NCI-H524 treated with DMSO at 0.1 percent for 48 hours (cell line): ENCODE measurements at regions not wholly inside any gene's neighbourhood (a gene's known extent, or its start where the extent isn't known, plus 50 kb on each side); places are given as distances from the start of the nearest gene placed in this dataset.

Experiments used
- DNase-seq: peaks from one replicate; lab custom pipeline; 2025; lab: John Stamatoyannopoulos, UW

DNA sequence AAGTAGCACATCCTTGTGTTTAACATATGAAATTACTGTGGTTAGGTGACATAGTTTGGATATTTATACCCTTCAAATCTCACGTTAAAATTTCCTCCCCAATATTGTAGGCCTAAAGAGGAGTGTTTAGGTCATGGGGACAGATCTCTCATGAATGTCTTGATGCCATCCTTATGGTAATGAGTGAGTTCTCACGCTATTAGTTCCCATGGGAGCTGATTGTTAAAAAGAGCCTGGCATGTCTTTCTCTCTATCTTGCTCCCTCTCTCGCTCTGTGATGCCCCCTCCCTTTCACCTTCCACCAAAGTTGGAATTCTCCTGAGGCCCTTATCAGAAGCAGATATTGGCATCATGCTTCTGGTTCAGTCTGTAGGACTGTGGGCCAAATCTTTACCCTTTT lies 660.1 kb downstream of the ADCYAP1 start:
- no peak for DNase-seq

DNA sequence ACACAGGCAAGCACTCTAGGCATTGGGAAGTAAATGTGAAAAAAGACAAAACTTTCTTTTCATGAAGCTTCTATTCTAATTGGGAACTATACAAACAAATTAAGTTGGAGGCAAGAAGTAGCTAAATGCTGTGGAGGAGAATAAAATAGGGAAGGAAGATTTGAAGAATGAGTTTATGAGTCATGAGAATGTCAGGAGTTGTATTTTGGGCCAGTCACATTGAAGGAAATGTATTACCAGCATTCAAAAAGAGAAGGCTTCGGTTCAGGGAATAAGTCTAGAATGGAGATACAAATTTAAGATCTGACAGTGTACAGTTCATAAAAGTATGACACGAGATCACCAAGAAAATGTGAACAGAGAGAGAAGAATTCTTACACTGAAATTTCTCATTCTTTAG lies 666.5 kb downstream of the ADCYAP1 start:
- DNase-seq: no peak

DNA sequence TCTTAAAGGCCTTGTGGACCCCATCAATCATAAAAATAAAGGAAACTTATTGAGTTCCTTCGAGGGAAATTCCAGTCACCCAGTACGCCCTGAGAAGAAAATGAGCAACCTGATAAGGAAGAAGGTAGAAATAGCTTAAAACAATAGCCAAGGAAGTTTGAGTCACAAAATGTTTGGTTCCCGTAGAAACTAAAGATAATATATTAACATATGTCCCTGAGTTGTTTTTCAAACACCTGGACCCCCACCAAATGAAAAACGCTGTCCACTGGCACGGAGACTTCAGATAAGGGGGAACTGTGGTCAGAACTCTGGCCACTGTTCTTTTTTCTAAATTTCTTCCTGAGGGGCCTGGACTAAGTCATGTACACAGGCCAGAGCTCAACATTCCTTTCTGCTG lies 669.1 kb downstream of the ADCYAP1 start:
- DNase-seq: no peak

DNA sequence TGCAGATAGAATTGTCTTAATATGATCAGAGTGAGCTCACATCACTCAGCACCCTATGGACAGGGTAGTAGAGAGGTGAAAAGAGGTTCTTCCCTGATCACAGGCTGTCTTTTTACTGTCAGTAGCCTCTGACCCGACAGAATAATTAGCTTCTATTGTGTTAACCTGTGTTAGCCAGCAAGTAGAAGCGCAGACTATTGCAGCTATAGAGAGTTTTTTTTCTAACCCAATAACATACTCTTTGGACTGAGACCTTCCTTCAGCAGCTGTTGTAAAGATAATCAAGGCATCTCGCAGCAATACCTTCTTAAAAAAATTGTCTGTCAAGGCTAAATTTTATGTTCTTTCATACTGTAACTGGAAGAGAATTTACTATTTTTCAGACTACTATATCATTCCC lies 670.4 kb downstream of the ADCYAP1 start:
- DNase-seq: no peak

DNA sequence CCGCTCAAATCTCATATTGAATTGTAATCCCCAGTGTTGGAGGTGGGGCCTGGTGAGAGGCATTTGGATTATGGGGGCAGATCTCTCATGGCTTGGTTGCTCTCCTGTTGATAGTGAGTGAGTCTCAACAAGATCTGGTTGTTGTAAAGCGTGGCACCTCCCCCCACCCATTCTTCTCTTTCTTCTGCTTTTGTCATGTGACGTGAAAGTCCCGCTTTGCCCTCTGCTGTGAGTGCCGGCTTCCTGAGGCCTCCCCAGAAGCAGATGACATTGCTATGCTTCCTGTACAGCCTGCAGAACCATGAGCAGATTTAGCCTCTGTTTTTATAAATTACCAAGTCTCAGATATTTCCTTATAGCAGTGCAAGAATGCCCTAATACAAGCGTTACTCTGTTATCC lies 673.8 kb downstream of the ADCYAP1 start:
- DNase-seq: no peak

DNA sequence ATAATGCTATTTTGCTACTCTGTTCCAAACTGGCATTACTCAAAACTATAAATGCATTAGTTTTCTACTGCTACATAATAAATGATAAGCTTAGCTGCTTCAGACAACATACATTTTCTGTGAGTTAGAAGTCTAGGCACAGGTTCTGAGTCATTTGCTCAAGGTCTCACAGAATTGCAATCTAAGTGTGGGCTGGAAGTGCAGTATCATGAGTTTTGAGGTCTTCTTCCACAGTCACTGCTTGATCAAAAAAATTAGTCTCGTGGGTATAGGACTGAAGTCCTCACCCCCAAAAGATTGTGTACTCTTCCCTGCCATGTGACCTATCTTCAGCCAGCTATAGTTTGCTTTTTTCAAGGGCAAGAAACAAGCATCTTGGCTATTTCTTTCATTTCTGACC lies 676.9 kb downstream of the ADCYAP1 start:
- DNase-seq: no peak

DNA sequence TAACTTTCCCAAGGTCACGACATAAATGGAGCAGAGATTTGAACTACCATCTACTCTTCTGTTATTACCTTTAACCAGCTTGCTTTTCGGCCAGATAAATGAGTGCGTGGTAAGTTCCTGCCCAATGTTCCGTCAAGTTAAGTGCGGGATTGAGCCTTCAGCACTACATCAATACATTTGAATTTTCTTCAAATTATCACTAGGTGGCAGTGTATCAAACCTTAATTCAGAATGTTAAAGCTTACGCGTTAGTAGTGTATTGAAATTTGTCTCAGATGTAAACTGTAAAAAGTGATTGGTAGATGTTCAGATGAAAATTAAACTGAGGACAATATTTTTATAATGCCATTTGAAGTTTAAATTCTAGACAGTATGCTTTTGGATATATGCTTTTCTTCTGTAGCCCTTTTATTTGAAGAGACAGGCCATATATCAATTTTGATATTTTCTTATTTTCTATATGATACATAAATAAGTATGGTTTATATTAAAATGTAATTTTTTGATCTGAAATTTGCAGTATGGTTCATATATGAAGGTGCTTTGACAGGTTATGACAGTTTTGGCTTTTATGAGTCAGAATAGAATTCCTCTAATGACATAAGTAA lies 681.3 kb downstream of the ADCYAP1 start:
- no peak for DNase-seq

DNA sequence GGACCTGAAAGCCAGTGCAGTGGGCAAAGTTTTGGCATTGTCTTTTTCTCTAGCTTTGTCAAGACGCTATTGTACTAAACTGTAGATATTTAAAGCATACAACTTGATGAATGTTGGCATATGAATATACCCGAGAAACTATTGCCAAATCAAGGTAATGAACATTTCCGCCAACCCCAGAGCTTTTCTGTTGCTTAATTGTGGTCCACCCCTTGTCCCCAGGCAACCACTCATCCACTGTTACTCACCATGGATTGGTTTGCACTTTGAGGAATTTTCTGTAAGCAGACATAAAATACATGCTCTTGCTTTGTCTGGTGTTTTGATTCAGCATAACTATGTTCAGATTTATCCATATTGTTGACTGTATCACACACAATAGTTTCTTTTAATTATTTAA lies 688.4 kb downstream of the ADCYAP1 start:
- no peak for DNase-seq

DNA sequence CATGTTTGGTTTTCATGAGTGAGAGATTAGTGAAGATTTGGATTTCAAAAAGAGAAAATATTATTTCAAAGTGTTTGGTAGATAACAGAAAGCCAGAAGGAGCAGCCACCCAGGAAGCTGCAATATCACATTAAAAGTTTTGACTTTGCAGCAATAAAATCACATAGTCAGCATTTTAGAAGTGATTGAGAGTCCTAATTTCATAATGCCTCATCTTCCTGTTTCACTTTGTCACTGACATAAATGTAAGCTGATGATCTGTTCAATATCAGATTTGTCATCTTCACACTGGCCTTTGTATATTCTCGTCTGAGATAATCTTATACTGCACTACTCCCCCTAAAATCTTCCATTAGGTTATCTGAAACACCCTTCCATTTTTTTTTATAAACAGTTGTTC lies 690.5 kb downstream of the ADCYAP1 start:
- DNase-seq: no peak

DNA sequence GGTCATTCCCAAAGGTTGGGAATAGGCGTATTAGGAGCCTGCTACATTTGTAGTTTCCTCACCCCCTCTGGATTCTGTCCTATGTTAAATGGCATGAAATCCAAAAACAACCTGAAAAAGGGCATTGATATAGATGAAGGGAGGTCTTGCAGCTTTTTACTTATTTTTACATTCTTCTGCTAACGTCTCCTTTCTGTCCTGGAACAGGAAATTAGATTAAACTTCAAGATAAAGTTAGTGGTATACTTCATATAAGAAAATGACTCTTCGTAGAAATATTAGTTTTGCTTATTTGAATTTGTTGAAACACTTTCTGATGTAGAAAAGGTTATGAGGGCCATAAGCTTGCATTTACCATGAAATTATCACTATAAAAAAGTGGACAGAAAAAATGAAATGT lies 694.5 kb downstream of the ADCYAP1 start:
- no peak for DNase-seq

DNA sequence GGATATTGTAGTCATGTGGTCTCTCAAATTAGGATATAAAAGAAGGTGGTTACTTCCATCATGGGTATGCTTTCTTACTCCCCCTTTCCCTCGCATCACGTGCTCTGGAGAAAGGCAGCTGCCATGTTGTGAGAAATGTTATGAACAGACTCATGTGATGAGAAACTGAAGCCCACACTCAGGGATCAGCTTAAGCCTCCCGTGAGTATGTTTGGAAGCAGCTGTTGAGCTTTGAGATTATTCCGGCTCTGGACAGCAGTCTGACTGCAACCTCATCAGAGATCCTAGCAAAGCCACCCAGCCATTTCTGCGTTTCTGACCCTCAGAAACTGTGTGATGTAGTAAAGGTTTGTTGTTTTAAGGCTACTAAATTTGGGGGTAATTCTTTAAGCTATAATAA lies 700.1 kb downstream of the ADCYAP1 start:
- DNase-seq: peak; percentile 67

DNA sequence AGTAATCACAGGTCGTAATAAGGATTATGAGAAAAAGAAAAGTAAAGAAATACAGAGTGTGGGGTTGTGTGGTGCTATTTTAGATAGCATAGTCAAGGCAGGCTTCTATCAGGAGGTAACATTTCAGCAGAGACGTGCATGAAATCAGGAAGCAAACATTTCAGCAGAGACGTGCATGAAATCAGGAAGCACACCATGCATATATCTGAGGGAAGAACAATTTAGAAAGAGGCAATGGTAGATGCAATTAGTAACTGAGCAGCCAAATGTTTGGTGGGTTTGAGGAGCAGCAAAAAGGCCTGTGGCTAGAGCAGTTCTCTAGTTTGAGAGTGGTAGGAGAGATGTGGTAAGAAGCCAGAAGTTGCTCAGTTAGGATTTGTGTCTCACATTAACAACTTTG lies 713.7 kb downstream of the ADCYAP1 start:
- DNase-seq: no peak

DNA sequence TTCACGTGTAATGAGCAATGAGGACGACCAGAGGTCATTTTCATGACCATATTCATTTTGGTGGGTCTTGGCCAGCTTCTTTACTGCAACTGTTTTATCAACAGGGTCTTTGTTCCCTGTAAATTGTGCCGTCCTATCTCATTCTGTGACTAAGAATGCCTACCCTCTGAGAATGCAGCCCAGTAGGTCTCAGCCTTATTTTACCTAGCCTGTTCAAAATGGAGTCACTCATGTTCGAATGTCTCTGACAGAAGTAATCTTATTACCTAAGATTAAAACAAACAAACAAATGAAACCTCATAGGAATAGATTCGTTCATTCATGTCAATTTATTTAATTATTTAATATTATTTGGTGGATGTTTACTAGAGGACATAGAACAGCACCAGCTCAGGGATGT lies 714.8 kb downstream of the ADCYAP1 start:
- DNase-seq: no peak

DNA sequence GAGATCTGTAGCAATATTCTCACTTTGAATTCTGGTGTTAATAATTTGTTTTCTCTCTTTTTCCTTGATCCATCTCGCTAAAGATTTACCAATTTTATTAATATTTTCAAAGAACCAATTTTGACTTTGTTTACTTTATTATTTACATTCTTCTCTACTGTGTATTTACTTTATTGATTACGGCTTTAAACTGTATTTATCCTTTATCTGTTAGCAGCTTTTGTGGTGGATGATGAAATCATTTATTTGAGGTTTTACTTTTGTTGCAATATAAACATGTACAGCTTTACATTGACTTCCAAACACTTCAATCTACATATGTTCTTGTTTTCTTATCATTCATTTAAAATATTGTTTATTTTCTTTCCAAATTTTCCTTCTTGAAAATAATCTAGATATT lies 719.9 kb downstream of the ADCYAP1 start:
- DNase-seq: no peak

DNA sequence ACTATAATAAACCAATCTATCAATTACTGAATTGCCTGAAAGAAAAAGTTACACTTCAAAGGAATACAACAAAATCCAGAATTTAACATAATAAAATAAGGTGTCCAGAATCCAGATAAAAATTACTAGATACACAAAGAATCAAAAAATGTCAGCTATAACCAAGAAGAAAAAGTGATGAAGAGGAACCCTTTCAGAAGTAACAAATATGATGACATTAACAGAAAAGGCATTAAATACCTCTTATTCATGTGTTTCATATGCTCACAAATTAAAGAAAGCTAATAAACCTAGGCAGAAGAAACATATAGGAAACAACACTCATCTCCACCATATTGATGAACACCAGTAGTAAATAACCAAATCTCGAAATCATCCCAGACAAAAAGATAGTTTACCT lies 722.8 kb downstream of the ADCYAP1 start:
- no peak for DNase-seq

DNA sequence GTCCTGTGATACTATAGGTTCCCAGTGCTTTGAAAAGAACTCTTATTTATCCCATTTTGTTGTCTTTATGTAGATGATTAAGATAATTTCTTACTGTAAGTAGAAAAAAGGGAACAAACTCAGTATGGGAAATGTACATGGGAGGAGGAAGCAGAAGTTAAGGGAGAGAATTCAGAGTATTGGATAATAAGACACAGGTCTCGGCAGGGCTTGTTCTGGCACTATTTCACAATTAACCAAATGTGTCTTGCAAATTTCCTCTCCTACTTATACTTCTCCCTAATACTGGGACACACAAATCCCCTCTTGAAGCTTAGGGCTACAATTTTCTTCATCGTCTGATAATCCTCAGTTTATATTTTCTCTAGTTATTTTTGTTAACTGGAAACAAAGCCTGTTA lies 744.0 kb downstream of the ADCYAP1 start:
- DNase-seq: no peak

DNA sequence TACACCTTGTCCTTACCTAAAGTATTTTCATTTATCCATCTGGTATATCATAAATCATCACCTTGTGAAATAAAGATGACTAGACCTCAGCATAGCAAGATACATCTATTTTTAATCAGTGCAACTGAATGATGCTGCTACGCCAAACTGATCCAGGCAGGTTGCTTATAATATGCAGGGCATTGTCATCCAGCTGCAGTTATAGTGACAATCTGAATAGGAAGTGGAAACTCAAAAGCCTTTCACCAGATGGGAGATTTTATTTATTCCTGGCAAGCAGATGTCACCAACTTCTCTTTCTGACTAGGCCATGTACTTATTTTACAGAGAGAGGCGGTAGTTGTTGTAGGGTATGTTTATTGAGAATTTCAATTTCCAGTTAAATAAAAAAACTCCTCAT lies 747.3 kb downstream of the ADCYAP1 start:
- DNase-seq: peak; percentile 48

DNA sequence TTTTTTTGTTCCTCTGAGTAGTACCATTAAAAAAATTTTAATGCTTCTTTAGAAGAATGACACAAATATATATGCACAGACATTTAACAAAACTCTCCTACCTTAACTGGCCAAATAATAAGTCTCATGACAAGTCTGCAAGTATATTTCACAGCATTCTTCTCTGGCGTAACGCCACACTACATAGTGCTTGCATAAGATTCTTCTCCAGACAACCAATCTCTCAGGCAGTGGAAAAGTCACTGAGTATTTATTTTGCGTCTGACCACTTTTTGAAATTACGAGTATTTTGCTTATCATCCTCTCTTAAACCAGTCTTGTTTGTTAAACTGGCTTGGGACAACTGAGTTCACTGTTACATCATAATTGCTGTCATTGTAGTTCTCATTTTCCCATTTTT lies 749.2 kb downstream of the ADCYAP1 start:
- DNase-seq: no peak

DNA sequence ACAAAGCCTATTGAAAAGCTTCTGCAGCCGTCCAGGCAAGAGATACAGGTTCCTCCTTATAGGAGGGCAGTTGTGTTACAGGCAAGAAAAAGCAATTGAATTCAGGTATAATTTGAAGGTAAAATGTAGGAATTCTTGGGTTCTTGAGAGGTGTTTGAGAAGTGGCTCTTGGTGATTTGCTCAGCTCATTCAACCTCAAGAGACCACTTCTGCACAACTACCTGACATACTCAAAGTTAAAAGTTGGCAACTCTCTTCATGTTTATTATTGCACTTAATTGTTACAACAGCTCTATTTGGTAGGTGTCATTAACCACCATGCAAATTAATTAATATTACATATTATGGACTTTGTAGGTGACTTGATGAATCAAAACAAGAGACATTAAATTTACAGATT lies 753.2 kb downstream of the ADCYAP1 start:
- DNase-seq: no peak

DNA sequence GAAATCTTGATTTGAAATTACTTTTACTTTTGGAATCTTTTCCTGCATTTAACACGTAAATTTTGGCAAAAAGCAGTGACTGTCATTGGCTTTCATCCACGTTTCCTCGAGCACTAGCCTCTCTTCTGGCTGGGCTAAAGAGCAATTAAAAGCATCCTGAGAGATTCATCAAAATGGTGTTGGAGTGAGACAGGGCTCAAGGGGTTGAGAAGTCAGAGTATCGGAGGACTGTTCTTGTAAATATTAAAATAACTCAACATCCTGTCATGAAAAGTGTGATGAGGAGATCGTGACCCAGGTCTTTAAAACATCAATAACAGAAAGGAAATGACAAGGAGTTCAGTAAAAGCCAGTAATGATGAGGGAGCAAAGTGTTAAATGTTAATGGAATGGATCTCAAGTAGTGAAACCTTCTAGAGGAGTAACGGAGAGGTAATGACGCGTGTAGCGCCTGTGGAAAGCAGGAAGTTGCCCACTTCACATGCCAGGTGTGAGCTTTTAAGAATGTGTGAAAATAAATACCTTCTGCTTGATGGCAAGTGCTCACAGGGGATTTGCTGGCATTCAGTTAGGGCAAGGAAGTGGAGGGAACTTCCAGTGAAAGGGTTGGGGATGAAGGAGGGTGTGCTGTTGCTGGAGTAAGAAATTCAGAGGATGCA lies 754.4 kb downstream of the ADCYAP1 start:
- DNase-seq: no peak

DNA sequence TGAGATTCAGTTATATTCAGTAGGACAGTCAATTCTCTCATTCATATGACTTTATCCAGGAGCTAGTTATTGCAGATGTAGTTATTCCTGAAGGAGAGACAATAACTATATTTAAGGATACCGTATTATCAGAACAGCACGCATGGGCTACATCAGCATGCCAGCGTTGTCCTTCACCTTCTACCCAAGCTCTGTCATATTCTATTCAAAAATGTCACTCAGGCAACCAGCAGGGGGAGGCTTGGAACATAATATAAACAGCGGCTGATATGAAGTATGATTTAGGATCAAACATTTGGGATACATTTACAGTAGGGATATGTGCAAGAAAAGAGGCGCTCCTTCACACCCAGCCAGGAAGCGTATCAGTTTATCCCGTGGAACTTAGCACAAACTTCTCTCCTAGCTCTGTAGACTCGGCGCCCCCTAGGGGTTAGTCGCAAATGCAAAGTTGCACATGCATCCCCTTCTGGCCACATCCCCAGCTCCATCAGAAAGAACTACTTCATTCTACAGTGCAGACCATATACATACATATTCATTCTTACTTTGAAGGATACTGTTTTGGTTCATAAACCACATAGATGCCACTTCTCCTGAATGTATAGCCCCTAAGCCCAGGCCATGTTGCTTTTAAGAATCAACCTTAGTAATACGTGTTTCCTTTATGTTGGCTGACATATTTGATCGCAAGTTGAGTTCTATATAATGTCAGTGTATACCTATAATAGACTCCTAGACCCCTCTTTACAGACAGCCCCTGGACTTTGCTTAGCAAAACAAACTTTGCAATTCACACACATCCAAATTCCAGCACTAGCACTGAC lies 759.4 kb downstream of the ADCYAP1 start:
- peak; percentile 10 for DNase-seq

DNA sequence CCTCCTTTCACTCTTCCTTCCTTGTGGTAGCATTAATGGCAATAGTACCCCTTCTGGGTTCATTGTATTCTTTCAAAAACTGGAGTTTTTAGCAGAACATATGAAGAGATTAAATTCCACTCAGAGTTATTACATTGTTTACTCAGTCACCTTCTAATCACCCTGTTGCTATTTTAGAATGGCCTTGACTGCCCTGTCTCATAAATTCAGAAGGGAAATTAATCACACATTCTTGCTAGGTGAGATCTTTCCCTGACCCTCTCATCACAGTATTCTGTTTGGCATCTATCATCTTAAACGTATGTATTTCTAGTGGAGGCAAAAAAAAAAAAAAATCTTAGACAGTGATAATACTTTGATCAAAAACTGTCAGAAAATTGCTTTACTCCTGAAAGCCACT lies 760.4 kb downstream of the ADCYAP1 start:
- no peak for DNase-seq

DNA sequence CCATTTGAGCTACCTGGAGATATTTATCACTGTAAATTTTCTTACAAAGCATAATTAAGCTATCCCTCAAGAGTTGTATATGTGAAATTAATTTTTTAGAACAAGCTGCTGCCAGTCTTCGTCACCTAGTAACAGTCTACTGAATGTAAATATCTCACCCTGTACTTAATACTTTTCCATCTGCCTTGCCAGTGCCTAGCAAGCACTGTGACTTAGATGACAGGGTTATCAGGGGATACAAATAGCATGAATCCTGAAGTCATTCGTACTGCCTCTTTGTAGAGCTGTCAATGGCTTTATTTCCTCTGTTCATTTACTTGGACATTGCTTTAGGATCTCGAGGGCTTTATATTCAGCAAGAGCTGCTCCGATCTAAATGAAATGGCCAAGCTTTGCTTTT lies 763.6 kb downstream of the ADCYAP1 start:
- DNase-seq: no peak
